ENCODE measurements at regions not wholly inside any gene's neighbourhood (a gene's known extent, or its start where the extent isn't known, plus 50 kb on each side); places are given as distances from the start of the nearest gene placed in this dataset.

DNA sequence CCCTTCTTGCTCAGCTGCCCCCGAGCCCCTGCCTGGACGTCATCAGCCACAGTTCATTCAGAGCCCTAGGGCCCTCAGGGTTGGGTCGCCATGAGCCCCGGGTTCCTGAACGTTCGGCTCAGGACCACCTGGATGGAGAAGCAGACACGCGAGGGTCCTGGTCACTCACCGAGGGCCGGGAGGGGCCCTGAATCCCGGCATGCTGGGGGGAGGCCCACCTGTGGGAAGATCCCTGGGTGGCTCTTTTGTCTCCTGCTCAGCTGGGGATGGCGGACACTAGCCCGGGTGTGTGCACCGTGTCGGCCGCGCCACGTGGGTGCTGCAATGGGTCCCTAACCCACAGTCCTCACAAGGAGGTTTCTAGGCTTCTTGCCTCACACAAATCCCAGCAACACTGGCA is 78.1 kb upstream of the TTC34 start:
- no peaks in the 10 kb centered on the region for H3K27me3 ChIP-seq
- WGBS, 2 donors = 83 to 84% methylated on average over 5 to 12 of the region's 18 CpGs

DNA sequence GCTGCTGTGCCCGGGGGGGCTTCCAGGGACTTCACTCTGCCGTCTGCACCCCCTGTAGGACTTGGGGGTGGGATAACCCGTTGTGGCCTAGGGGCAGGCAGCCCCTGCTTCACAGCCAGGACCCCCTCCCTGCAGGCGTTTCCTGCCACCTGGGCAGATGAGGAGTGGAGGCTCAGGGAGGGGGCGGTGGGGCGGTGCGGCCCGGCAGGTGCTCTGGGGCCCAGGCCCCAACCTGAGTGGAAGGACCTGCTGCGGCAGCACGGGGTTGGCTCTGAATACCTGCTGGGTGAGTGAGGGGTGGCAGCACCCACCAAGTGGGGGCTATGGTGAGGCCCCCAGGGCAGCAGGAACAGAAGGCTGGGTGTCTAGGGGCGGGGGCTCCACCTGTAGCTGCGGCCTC is 78.6 kb upstream of the TTC34 start:
- WGBS, 2 donors = 87 to 88% methylated on average over 5 to 12 of the region's 12 CpGs
- Histone ChIP-seq H3K27me3 (no peaks in the 10 kb centered on the region), H3K4me1 (no peaks in the 10 kb centered on the region), H3K36me3 (no peaks in the 10 kb centered on the region), H3K27ac (no peak overlapping the region), H3K4me3 (replicated peaks in 1 of 3) (no peak overlapping the region), H3K9me3 (no peaks in the 10 kb centered on the region)
- intact Hi-C loops (cut with DNase I) = no loop called here
- TF ChIP-seq POLR2A (IDR thresholded peaks at IDR 0.05) = no peak
- TF ChIP-seq, protein P1, sequence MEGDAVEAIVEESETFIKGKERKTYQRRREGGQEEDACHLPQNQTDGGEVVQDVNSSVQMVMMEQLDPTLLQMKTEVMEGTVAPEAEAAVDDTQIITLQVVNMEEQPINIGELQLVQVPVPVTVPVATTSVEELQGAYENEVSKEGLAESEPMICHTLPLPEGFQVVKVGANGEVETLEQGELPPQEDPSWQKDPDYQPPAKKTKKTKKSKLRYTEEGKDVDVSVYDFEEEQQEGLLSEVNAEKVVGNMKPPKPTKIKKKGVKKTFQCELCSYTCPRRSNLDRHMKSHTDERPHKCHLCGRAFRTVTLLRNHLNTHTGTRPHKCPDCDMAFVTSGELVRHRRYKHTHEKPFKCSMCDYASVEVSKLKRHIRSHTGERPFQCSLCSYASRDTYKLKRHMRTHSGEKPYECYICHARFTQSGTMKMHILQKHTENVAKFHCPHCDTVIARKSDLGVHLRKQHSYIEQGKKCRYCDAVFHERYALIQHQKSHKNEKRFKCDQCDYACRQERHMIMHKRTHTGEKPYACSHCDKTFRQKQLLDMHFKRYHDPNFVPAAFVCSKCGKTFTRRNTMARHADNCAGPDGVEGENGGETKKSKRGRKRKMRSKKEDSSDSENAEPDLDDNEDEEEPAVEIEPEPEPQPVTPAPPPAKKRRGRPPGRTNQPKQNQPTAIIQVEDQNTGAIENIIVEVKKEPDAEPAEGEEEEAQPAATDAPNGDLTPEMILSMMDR (IDR thresholded peaks at IDR 0.05) = no peak
- no peak for DNase-seq

More for the DNA sequence above, 78.1 kb upstream of the TTC34 start:
- no peaks in the 10 kb centered on the region for H3K36me3 ChIP-seq
- no peak for TF ChIP-seq POLR2A (IDR thresholded peaks at IDR 0.05)
- TF ChIP-seq, protein P1 (IDR thresholded peaks at IDR 0.05) = no peak
- intact Hi-C loops (cut with DNase I) = no loop called here
- no peak overlapping the region for H3K4me3 ChIP-seq (replicated peaks in 1 of 3)
- no peak for DNase-seq
- H3K9me3 ChIP-seq = no peaks in the 10 kb centered on the region
- H3K4me1 ChIP-seq = no peaks in the 10 kb centered on the region
- H3K27ac ChIP-seq = no peak overlapping the region

DNA sequence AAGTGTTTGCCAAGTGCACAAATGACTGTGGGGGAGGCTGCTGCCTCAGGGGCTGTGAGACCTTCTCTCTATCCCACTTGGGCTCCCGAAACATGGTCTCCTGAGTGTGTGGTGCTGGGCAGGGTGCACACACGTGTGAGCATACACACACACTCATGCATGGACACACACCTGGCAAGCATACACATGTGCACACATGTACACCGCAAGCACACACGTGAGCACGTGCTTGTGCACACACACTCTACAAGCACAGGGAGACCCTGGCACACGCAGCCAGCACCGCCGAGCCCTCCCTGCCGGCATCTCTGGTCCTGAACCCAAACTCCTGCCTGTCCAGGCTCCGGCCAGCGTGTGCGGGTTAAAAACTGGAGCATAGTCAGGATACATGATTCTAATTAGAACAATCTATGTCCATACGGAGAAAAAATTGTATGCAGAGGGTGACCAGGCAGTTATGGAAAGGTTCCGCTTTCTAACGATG is 79.4 kb upstream of the TTC34 start:
- Histone ChIP-seq H3K36me3 (no peaks in the 10 kb centered on the region), H3K27ac (no peak overlapping the region), H3K4me3 (replicated peaks in 1 of 3) (no peak overlapping the region), H3K9me3 (no peaks in the 10 kb centered on the region), H3K4me1 (no peaks in the 10 kb centered on the region), H3K27me3 (no peaks in the 10 kb centered on the region)
- DNase-seq = no peak
- 85 to 88% methylated on average over 14 to 15 of the region's 15 CpGs for WGBS, 2 donors
- intact Hi-C loops (cut with DNase I) = no loop called here
- no peak for TF ChIP-seq POLR2A (IDR thresholded peaks at IDR 0.05)
- TF ChIP-seq, protein P1 (IDR thresholded peaks at IDR 0.05) = no peak

DNA sequence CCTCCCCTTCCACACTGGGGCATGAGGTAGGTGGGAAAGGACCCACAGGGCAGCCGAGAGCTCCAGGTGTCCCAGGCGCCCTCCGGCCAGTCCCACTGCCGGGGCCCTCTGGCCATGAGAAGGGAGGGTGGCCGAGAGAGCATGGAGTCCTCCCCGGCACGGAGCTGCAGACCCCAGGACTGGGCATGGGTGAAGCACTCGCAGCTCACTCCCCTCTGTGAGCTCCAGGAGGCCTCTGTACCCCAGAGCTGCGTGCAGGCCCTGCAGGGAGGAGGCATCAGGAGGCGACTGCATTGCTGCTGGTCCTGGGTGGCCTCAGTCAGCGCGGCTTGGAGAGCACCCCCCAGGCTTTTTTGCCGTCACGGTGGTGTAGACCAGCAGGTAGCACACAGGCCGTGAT is 80.1 kb upstream of the TTC34 start:
- intact Hi-C loops (cut with DNase I) = no loop called here
- H3K9me3 ChIP-seq = no peaks in the 10 kb centered on the region
- H3K36me3 ChIP-seq = no peaks in the 10 kb centered on the region
- no peaks in the 10 kb centered on the region for H3K4me1 ChIP-seq
- no peaks in the 10 kb centered on the region for H3K27me3 ChIP-seq
- TF ChIP-seq, protein P1 (IDR thresholded peaks at IDR 0.05) = no peak
- TF ChIP-seq POLR2A (IDR thresholded peaks at IDR 0.05) = no peak
- WGBS, 2 donors = 88 to 92% methylated on average over 5 to 9 of the region's 15 CpGs
- H3K27ac ChIP-seq = no peak overlapping the region
- DNase-seq = no peak
- no peak overlapping the region for H3K4me3 ChIP-seq (replicated peaks in 1 of 3)

DNA sequence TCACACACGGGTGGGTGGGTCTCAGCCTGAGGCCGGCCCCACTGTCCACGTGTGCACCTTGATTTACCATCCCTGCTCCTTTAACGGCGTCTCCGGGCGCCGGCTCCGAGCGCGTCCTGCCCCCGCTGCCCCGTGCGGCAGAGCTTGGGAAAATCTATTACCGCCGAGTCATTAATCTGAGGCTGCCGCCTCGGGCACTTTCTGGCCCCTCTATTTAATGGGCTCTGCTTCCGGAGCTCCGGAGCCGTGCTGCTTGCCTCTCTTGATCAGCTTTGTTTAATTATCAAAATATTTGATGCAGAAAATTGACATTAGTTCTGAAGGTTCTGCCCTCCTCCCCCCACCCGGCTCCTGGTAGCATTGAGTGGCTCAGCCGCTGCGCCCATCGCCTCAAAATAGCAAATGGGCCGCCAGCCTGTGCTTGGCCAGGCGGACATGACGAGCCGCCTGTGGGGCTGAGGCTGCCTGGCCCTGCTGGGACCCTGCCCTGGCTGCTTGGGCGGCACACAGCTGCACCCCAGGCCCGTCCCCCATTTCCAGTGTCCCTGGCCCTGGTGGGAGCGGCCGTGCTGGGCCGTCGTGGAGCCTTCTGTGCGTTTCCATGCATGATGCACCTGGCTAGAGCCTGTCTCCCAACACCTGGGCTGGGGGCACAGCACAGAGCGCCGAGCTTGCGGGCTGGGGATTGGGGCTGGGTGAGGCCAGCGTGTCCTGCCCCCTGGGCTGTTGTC is 81.6 kb upstream of the TTC34 start:
- 63 to 72% methylated on average over 27 to 38 of the region's 40 CpGs for WGBS, 2 donors
- intact Hi-C loops (cut with DNase I) = no loop called here
- TF ChIP-seq, protein P1 (IDR thresholded peaks at IDR 0.05) = no peak
- TF ChIP-seq POLR2A (IDR thresholded peaks at IDR 0.05) = no peak
- H3K4me3 ChIP-seq (replicated peaks in 1 of 3) = no peak overlapping the region
- no peaks in the 10 kb centered on the region for H3K9me3 ChIP-seq
- H3K27ac ChIP-seq = no peak overlapping the region
- no peaks in the 10 kb centered on the region for H3K27me3 ChIP-seq
- H3K36me3 ChIP-seq = no peaks in the 10 kb centered on the region
- no peak for DNase-seq
- no peaks in the 10 kb centered on the region for H3K4me1 ChIP-seq
